K562 (cell line): ENCODE measurements at regions not wholly inside any gene's neighbourhood (a gene's known extent, or its start where the extent isn't known, plus 50 kb on each side); places are given as distances from the start of the nearest gene placed in this dataset.

Experiments used
- ATAC-seq: fragments of 200-7000 bp; cut with Tn5 transposase; 3 replicates; pipeline ENCODE4 v1.9.1; 2020; ENCODE audit warnings: moderate library complexity
- BruUV-seq: library from RNA; stranded (reverse); fragments of 400-500 nt; replicated peaks from 2 replicates; lab custom pipeline; 2021; lab: Mats Ljungman, UMichigan
- CTCF ChIA-PET: fragments of 300-600 bp; formaldehyde crosslinking; extraction: SDS; loops from one replicate; lab custom pipeline; 2021; ENCODE audit warnings: low intra/inter-chr PET ratio; lab: Yijun Ruan, JAX
- POLR2A ChIA-PET: fragments of 300-600, 350-650 bp; sonication (Branson Sonifier 250); formaldehyde crosslinking; extraction: SDS; loops from one replicate; lab custom pipeline; 2021; ENCODE audit warnings: antibody characterized with exemption, inconsistent platforms; lab: Yijun Ruan, JAX
- DNase-seq, 4 experiments: peaks; one replicate each; pipeline versions ENCODE4 v3.0.0 to v3.0.0-alpha.2; 2011 to 2018; ENCODE audit warnings: low spot score in 3 of 4, mixed read lengths in 3 of 4; ENCODE audit errors: extremely low read depth in 1 of 4
- FAIRE-seq: peaks from 2 replicates; lab custom pipeline; 2011; peaks lifted over from hg19 to GRCh38; lab: Jason Lieb, UNC
- H2AFZ ChIP-seq: 2 replicates; pipeline ENCODE4 v1.6.0; 2011; ENCODE audit warnings: low read depth, low read length, control low read depth, inconsistent platforms
- H3K27ac ChIP-seq: fragments of 200-600 bp; 3 replicates; pipeline ENCODE4 v1.8.0; 2011; ENCODE audit warnings: low read depth, mild to moderate bottlenecking, control low read depth, inconsistent platforms, low read length, moderate library complexity, mixed read lengths; ENCODE audit errors: extremely low read depth
- H3K27me3 ChIP-seq, 2 experiments: fragments of 300-600 bp in 1 of 2; 2 replicates in 1 of 2; 3 replicates in 1 of 2; pipeline versions ENCODE4 v1.6.0 to v1.8.0; 2011; ENCODE audit warnings: inconsistent platforms in 2 of 2, low read length in 2 of 2, mild to moderate bottlenecking in 1 of 2, mixed read lengths in 1 of 2, moderate library complexity in 1 of 2; ENCODE audit not compliant: control insufficient read depth in 2 of 2, insufficient read depth in 2 of 2
- H3K36me3 ChIP-seq: fragments of 300-600 bp; 3 replicates; pipeline ENCODE4 v1.8.0; 2011; ENCODE audit warnings: mild to moderate bottlenecking, low read length, inconsistent platforms; ENCODE audit not compliant: control insufficient read depth, insufficient read depth
- H3K4me1 ChIP-seq, 2 experiments: fragments of 200-600 bp in 1 of 2; replicated peaks in 1 of 2; 2 replicates in 1 of 2; 3 replicates in 1 of 2; pipeline versions ENCODE4 v1.5.1 to v1.8.0; 2011; ENCODE audit warnings: inconsistent platforms in 2 of 2, low read length in 2 of 2, mild to moderate bottlenecking in 1 of 2, mixed read lengths in 1 of 2, moderate library complexity in 1 of 2; ENCODE audit not compliant: control insufficient read depth in 2 of 2, insufficient read depth in 2 of 2
- H3K4me2 ChIP-seq: 2 replicates; pipeline ENCODE4 v1.6.1; 2011; ENCODE audit warnings: low read length, control low read depth, inconsistent platforms, mixed read lengths; ENCODE audit not compliant: insufficient read depth
- H3K4me3 ChIP-seq: fragments of 200-600 bp; sonication (generic), shearing (Covaris generic); 2 replicates; pipeline ENCODE4 v1.5.1; 2016; ENCODE audit warnings: control low read depth, inconsistent platforms
- H3K79me2 ChIP-seq: fragments of 200-600 bp; 3 replicates; pipeline ENCODE4 v1.8.0; 2011; ENCODE audit warnings: low read length, inconsistent platforms; ENCODE audit not compliant: control insufficient read depth, insufficient read depth
- H3K9ac ChIP-seq, 2 experiments: 2 replicates each; pipeline versions ENCODE4 v1.6.0 to v1.6.1; 2011; ENCODE audit warnings: low read depth in 2 of 2, low read length in 2 of 2, control low read depth in 1 of 2, inconsistent platforms in 1 of 2, mild to moderate bottlenecking in 1 of 2, mixed read lengths in 1 of 2; ENCODE audit not compliant: insufficient read depth in 1 of 2
- H3K9me1 ChIP-seq: one replicate; pipeline ENCODE4 v1.6.0; 2011; ENCODE audit warnings: inconsistent platforms, mild to moderate bottlenecking, low read length, moderate library complexity; ENCODE audit not compliant: control insufficient read depth, insufficient read depth
- H3K9me3 ChIP-seq: replicated peaks from 2 replicates; pipeline ENCODE4 v1.5.1; 2011; ENCODE audit warnings: low read depth, low read length, inconsistent platforms; ENCODE audit not compliant: control insufficient read depth, insufficient read depth
- H4K20me1 ChIP-seq: replicated peaks from 2 replicates; pipeline ENCODE4 v1.6.1; 2011; ENCODE audit warnings: low read length, inconsistent platforms, mixed read lengths; ENCODE audit not compliant: control insufficient read depth, insufficient read depth
- CBX8 ChIP-seq: fragments of 200-600 bp; sonication (generic); IDR thresholded peaks from 2 replicates; pipeline ENCODE4 v1.6.1; 2012; ENCODE audit warnings: borderline replicate concordance, mixed run types, low read depth, mild to moderate bottlenecking, moderate library complexity, mixed read lengths, low read length, control low read depth, inconsistent platforms; ENCODE audit not compliant: poor library complexity, severe bottlenecking; ENCODE audit errors: extremely low read depth
- CREB3L1 ChIP-seq: fragments of 450-650 bp; IDR thresholded peaks from 2 replicates; pipeline ENCODE4 v1.6.1; 2014; ENCODE audit warnings: low read depth, mild to moderate bottlenecking, moderate library complexity, borderline replicate concordance
- DNMT1 ChIP-seq: fragments of 450-650 bp; IDR thresholded peaks from 2 replicates; pipeline ENCODE4 v1.6.1; 2016; ENCODE audit warnings: antibody characterized with exemption, mild to moderate bottlenecking
- ID3 ChIP-seq, 2 experiments: fragments of 250-450 bp in 1 of 2; fragments of 450-650 bp in 1 of 2; sonication (Bioruptor Pico) in 1 of 2; IDR thresholded peaks; 2 replicates each; pipeline versions ENCODE4 v1.6.1 to v1.8.0; 2016 to 2021; ENCODE audit warnings: mild to moderate bottlenecking in 2 of 2, moderate library complexity in 2 of 2, missing compliant biosample characterization in 1 of 2, missing genetic modification characterization in 1 of 2
- SFPQ ChIP-seq: fragments of 200-400 bp; formaldehyde crosslinking; IDR thresholded peaks from 2 replicates; pipeline ENCODE4 v1.6.1; 2017; ENCODE audit warnings: mild to moderate bottlenecking, low read depth, low read length, moderate library complexity
- WGBS: fragments of 100-300 bp; shearing (Covaris generic); methylation state at CpG from one replicate; pipeline ENCODE4 v1.1.6; 2016; ENCODE audit warnings: low coverage, mixed read lengths; ENCODE audit not compliant: insufficient coverage; ENCODE audit errors: missing lambda C conversion rate; 5-methylcytosine and 5-hydroxymethylcytosine counted together
- in situ Hi-C: fragments of 300-500 bp; cut with MboI; formaldehyde crosslinking; loops from 4 replicates; pipeline ENCODE4 v1.15.0; 2018; ENCODE audit warnings: inconsistent platforms, mixed read lengths
- intact Hi-C: fragments of 100-400 bp; cut with micrococcal nuclease; formaldehyde crosslinking; loops from 2 replicates; pipeline ENCODE4 v1.14.2; 2022
- TF ChIP-seq, protein P1 (sequence below), 2 experiments: IDR thresholded peaks; 2 replicates each; pipeline ENCODE4 v1.6.1; 2012; ENCODE audit warnings: improper control_type of control experiment in 2 of 2, low read depth in 2 of 2, low read length in 2 of 2, borderline replicate concordance in 1 of 2
- TF ChIP-seq, protein P2 (sequence below): fragments of 450-650 bp; IDR thresholded peaks from 2 replicates; pipeline ENCODE4 v1.6.1; 2016
- TF ChIP-seq, protein P3 (sequence below): fragments of 450-650 bp; IDR thresholded peaks from 2 replicates; pipeline ENCODE4 v1.6.1; 2017; ENCODE audit warnings: antibody characterized with exemption, mild to moderate bottlenecking

GRCh38 chr4:115275615-115276014, 162.2 kb upstream of the NDST4 start:
- intact Hi-C loops (no loop called here), in situ Hi-C loops (no loop called here)
- no peaks in the 10 kb centered on the region for H4K20me1 ChIP-seq
- H3K9ac ChIP-seq: no peak overlapping the region
- H3K79me2 ChIP-seq: no peaks in the 10 kb centered on the region
- no peaks in the 10 kb centered on the region for H3K9me1 ChIP-seq
- H2AFZ ChIP-seq: no peak overlapping the region
- H3K4me2 ChIP-seq: no peak overlapping the region
- H3K27me3 ChIP-seq: no peaks in the 10 kb centered on the region
- H3K9me3 ChIP-seq: no peaks in the 10 kb centered on the region
- no peak for DNase-seq
- WGBS: 0% methylated on average over 2 of the region's 2 CpGs
- no peak overlapping the region for H3K4me3 ChIP-seq
- ATAC-seq: no peak
- H3K36me3 ChIP-seq: no peaks in the 10 kb centered on the region
- BruUV-seq: no TSS peak
- FAIRE-seq: no peak
- H3K27ac ChIP-seq: no peak overlapping the region
- POLR2A ChIA-PET: no interaction called here
- CTCF ChIA-PET: no interaction called here
- H3K4me1 ChIP-seq: no peaks in the 10 kb centered on the region
- TF ChIP-seq, protein P1, sequence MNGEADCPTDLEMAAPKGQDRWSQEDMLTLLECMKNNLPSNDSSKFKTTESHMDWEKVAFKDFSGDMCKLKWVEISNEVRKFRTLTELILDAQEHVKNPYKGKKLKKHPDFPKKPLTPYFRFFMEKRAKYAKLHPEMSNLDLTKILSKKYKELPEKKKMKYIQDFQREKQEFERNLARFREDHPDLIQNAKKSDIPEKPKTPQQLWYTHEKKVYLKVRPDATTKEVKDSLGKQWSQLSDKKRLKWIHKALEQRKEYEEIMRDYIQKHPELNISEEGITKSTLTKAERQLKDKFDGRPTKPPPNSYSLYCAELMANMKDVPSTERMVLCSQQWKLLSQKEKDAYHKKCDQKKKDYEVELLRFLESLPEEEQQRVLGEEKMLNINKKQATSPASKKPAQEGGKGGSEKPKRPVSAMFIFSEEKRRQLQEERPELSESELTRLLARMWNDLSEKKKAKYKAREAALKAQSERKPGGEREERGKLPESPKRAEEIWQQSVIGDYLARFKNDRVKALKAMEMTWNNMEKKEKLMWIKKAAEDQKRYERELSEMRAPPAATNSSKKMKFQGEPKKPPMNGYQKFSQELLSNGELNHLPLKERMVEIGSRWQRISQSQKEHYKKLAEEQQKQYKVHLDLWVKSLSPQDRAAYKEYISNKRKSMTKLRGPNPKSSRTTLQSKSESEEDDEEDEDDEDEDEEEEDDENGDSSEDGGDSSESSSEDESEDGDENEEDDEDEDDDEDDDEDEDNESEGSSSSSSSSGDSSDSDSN (IDR thresholded peaks at IDR 0.05; ENCODE audit: borderline replicate concordance in 1 of 2, low read depth in 2 of 2, low read length in 2 of 2): no peak
- TF ChIP-seq SFPQ: no peak
- TF ChIP-seq, protein P2, sequence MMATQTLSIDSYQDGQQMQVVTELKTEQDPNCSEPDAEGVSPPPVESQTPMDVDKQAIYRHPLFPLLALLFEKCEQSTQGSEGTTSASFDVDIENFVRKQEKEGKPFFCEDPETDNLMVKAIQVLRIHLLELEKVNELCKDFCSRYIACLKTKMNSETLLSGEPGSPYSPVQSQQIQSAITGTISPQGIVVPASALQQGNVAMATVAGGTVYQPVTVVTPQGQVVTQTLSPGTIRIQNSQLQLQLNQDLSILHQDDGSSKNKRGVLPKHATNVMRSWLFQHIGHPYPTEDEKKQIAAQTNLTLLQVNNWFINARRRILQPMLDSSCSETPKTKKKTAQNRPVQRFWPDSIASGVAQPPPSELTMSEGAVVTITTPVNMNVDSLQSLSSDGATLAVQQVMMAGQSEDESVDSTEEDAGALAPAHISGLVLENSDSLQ: no peak
- TF ChIP-seq CREB3L1: no peak
- TF ChIP-seq CBX8: no peak
- TF ChIP-seq, protein P3, sequence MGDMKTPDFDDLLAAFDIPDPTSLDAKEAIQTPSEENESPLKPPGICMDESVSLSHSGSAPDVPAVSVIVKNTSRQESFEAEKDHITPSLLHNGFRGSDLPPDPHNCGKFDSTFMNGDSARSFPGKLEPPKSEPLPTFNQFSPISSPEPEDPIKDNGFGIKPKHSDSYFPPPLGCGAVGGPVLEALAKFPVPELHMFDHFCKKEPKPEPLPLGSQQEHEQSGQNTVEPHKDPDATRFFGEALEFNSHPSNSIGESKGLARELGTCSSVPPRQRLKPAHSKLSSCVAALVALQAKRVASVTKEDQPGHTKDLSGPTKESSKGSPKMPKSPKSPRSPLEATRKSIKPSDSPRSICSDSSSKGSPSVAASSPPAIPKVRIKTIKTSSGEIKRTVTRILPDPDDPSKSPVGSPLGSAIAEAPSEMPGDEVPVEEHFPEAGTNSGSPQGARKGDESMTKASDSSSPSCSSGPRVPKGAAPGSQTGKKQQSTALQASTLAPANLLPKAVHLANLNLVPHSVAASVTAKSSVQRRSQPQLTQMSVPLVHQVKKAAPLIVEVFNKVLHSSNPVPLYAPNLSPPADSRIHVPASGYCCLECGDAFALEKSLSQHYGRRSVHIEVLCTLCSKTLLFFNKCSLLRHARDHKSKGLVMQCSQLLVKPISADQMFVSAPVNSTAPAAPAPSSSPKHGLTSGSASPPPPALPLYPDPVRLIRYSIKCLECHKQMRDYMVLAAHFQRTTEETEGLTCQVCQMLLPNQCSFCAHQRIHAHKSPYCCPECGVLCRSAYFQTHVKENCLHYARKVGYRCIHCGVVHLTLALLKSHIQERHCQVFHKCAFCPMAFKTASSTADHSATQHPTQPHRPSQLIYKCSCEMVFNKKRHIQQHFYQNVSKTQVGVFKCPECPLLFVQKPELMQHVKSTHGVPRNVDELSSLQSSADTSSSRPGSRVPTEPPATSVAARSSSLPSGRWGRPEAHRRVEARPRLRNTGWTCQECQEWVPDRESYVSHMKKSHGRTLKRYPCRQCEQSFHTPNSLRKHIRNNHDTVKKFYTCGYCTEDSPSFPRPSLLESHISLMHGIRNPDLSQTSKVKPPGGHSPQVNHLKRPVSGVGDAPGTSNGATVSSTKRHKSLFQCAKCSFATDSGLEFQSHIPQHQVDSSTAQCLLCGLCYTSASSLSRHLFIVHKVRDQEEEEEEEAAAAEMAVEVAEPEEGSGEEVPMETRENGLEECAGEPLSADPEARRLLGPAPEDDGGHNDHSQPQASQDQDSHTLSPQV: no peak
- no peak for TF ChIP-seq DNMT1
- TF ChIP-seq ID3 (CRISPR knock-in tag; IDR thresholded peaks at IDR 0.05): no peak
- TF ChIP-seq ID3 (tag; IDR thresholded peaks at IDR 0.05): no peak
